ENCODE measurements at regions not wholly inside any gene's neighbourhood (a gene's known extent, or its start where the extent isn't known, plus 50 kb on each side); places are given as distances from the start of the nearest gene placed in this dataset.
"Not testable (repeated sequence)": the region's sequence is repeated elsewhere in the genome, so short reads cannot be mapped to it uniquely, and the experiment has no call there.

DNA sequence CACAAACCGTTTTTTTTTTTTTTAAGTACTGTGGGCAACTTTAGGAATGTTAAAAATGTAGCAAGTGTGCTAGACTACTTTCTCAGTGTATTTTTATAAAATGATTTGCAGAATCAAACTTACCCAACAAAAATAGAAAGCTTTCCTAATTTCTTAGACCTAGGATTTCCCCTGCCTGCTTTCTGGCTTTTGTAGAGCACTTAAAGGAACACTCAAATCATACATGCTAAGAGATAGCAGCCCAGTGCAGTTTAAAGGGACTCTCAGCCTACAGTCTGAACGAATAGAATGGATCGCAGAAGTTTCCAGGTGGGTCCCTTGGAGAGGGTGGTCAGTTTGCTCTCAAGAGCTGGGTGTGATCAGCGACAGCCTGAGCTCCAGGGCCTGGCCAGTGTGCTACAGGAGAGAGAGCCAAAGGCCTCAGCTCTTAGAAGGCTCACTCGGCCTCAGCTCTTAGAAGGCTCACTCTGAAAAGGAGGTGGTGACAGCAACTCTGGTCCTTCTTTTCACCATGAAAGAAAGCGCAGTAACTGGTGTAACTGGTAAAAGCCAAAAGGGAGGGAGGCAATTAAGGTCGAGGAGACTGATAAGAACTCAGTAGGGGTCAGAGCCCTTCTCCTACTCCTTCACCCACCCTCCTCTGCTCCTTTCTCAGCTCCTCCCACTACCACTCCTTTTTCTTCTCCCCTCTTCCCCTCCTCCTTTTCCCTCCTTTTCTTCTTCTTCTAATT lies 142.4 kb downstream of the ZFP64 start:
- DNase-seq (ENCODE audit: low read depth) = no peak

DNA sequence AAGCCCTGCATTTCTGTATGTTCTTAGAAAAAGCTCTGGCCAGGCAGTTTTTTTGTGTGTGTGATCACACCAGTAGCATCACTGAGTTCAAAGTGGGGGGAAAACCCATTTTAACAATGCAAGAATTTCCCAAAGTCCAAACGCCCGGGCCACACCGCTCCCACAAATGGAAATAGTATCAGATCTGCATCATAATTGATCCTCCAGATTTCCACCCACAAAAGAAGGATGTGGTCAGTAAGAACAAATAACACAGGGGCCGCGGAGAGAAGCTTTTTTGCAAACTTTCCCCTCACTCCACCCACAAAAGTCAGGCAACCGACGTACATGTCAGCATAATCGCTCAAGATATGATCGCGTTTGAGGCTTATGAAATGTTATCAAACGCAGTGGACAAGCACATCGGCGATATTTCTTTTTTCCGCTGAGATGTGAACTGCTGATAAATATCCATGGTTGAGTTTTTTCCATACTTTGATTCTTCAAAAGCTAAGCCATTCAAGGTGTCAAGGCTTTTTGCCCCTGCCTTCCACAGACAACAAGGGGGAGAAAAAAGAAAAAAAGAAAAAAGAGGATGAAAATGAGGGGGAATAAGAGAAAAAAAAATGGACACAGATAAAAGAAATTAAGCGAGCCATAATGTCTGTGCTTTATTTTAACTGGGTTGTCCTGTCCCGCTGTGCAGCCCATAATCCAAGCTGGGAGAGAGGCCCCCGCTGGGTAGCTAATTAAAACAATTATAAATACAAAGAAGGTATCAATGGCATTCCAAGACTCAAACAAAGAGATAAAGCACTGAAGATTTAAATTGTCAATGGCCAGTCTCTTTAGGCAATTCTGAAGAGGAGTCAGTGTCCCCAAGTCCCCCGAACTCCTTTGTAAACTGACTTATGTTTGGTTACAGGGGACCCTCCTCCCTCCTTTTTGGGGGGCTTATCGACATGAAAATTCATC lies 143.5 kb downstream of the ZFP64 start:
- DNase-seq (ENCODE audit: low read depth) = no peak

DNA sequence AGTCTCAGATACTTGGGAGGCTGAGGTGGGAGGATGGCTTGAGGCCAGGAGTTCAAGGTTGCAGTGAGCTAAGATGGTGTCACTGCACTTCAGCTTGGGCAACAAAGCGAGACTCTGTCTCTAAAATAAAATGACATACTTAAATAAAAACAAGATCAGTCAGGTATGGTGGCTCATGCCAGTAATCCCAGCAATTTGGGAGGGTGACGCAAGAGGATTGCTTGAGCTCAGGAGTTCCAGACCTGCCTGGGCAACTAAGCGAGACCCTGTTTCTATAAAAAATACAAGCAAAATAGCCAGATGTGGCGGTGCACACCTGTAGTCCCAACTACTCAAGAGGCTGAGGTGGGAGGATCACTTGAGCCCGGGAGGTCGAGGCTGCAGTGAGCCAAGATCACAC lies 149.6 kb downstream of the ZFP64 start:
- no peak for DNase-seq (ENCODE audit: low read depth)

DNA sequence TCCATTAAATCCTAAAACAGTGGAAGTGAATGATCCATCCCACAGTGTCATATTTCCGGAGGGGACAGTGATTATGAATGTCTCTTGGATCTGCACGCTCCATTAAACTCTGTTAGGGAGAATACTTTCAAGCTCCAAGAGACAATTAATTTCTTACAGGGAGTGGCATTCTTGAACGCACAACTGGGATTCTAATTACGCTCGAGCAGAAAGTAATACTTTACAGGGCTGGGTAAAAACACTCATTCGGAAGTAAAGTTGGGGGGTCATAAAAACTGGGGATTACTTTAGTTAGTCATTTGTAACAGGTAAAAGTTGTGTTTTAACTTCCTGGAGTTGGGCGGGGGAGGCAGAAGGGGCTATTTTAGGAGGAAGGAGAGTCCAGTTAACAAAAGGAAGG lies 151.8 kb downstream of the ZFP64 start:
- DNase-seq (ENCODE audit: low read depth) = no peak

DNA sequence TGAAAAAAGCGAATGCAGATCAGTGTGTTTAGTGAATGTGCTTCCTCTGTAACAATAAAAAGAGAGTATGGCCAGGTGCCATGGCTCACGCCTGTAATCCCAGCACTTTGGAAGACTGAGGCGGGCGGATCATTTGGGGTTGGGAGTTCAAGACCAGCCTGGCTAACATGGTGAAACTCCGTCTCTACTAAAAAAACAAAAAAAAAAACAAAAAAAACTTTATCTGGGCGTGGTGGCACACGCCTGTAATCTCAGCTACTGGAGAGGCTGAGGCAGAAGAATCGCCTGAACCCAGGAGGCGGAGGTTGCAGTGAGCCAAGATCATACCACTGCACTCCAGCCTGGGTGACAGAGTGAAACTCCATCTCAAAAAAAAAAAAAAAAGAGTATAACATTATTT lies 152.9 kb downstream of the ZFP64 start:
- not testable (repeated sequence) for DNase-seq (ENCODE audit: low read depth)

DNA sequence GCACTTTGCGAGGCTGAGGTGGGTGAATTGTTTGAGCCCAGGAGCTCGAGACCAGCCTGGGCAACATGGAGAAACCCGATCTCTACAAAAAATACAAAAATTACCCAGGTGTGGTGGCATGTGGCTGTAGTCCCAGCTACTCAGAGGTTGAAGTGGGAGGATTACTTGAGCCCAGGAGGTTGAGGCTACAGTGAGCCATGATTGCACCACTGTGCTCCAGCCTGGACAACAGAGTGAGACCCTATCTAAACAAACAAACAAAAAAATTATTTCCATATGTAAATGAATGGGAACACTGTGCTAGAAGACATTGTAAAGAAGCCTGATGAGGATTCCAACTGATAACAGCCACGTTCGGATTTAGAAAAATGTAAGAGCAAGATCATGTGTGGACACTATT lies 154.2 kb downstream of the ZFP64 start:
- DNase-seq (ENCODE audit: low read depth) = no peak

- DNase-seq (ENCODE audit: low read depth) = no peak
Measured at GRCh38 chr20:52035977-52036376, 155.6 kb downstream of the ZFP64 start.

DNA sequence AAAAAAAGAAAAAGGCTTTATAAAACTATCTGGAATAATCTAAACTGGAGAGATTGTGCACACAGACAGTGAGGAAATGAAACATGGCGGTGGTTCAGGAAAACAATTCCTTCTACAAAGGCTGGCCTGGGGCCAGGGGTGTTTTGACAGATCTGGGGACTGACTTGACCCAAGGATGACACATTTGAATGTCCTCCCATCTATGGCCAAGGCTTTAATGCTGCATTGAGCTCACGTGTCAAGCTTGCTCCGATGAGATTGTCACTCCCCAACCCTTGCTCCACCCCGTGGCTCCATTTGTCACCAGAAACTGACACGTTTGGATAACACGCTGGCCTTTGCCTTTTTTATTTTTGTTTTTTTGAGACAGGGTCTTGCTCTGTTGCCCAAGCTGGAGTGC lies 156.1 kb downstream of the ZFP64 start:
- DNase-seq (ENCODE audit: low read depth) = no peak

- DNase-seq (ENCODE audit: low read depth) = no peak
Measured at GRCh38 chr20:52034581-52034980, 157.0 kb downstream of the ZFP64 start.

DNA sequence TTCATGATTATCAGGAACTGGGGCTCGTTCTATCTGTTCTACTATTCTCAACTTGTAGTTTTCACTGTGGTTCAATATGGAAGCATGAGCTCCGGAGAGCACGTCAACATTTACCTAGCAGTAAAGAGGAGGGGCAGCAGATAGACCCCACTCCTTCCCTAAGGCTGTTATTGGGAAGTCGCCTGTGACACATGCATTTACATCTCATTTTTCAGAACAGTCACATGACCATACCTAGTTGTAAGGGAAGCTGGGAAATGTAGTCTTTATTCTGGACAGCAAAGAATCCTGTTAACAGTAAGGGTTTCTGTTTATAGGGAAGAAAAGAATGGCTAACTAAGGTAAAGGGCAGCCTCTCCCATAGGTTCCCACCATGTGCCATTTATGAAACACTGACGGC lies 158.3 kb downstream of the ZFP64 start:
- DNase-seq (ENCODE audit: low read depth) = peak; percentile 42

DNA sequence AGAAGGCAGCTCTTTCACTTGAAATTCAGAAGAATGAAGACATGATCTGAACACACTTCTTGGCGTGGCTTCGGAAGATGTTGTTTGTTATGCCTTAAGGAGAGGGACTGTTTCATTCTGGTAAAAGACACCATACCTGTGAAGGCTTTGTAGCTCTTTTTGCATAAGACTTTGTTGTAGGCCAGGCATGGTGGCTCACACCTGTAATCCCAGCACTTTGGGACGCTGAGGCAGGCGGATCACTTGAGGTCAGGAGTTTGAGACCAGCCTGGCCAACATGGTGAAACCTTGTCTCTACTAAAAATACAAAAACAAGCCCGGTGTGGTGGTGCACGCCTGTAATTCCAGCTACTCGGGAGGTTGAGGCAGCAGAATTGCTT lies 159.3 kb downstream of the ZFP64 start:
- not testable (repeated sequence) for DNase-seq (ENCODE audit: low read depth)

- peak; percentile 100 for DNase-seq (ENCODE audit: low read depth)
Measured at GRCh38 chr20:52031563-52032303, 159.8 kb downstream of the ZFP64 start.

- DNase-seq (ENCODE audit: low read depth) = no peak
Measured at GRCh38 chr20:52031206-52031562, 160.4 kb downstream of the ZFP64 start.

- DNase-seq (ENCODE audit: low read depth) = not testable (repeated sequence)
Measured at GRCh38 chr20:52029129-52029528, 162.4 kb downstream of the ZFP64 start.

DNA sequence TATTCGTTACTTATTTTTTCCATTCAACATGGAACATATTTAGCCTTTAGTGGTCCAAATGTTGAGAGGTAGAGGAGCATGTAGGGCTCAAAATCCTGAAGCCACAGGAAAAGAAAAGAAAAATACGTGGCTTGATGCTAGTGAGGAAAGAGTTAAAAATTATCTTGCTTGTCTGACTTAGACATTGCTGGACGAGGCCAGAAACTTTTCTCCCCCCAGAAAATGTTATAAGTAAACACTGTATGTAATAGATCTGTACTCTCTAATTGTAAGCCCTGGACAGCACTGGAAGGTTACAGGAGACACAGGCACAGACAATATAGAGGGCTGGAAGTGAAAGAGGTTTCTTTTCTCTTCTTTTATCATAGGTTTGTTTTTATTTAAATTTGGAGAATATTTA lies 165.6 kb downstream of the ZFP64 start:
- DNase-seq (ENCODE audit: low read depth) = no peak

DNA sequence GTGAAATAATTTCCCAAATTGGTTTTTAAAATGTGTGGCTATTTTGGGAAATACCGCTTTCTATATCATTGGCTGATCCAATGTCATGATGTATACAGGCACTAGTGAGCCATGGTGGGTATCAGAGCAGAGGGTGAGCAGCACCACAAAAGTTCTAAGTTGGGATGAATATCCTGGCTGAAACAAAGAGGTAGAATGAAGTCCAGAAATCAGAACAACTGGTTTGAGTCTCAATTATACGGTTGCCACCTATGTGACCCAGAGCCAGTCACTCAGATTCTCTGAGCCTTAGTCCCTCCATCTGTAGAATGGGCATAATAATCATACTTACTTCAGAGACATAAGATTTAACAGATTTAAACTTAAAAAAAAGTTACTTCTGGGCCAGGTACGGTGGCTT lies 172.3 kb downstream of the ZFP64 start:
- no peak for DNase-seq (ENCODE audit: low read depth)

- DNase-seq (ENCODE audit: low read depth) = no peak
Measured at GRCh38 chr20:52017669-52018317, 173.8 kb downstream of the ZFP64 start.

- no peak for DNase-seq (ENCODE audit: low read depth)
Measured at GRCh38 chr20:52016022-52016421, 175.6 kb downstream of the ZFP64 start.

GRCh38 chr20:52015155-52015554 lies 176.4 kb downstream of the ZFP64 start:
- DNase-seq (ENCODE audit: low read depth) = no peak

- DNase-seq (ENCODE audit: low read depth) = no peak
Measured at GRCh38 chr20:52012079-52012478, 179.5 kb downstream of the ZFP64 start.

GRCh38 chr20:52011093-52011492 lies 180.5 kb downstream of the ZFP64 start:
- no peak for DNase-seq (ENCODE audit: low read depth)

DNA sequence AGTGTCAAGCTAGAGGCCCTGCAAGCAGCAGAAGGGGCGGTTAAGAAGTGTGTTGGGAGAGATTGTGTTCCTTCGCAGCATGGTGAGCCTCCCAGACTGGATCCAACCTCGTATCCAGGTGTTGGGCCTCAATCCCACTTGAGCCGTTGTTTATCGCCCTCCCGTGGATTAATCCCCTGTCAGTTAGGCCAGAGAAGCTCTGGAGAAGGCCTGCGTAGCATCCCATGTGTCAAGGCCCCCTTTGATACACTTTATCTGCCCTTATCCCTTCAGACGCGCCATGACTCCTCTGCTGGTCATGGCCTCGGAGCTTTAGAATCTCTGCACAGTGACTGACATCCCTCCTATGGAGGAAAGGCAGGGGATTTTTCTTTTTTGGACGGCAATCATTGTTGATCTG lies 181.0 kb downstream of the ZFP64 start:
- no peak for DNase-seq (ENCODE audit: low read depth)
